ENCODE measurements at regions not wholly inside any gene's neighbourhood (a gene's known extent, or its start where the extent isn't known, plus 50 kb on each side); places are given as distances from the start of the nearest gene placed in this dataset.
"Not testable (repeated sequence)": the region's sequence is repeated elsewhere in the genome, so short reads cannot be mapped to it uniquely, and the experiment has no call there.

GRCh38 chr5:114822436-114822835 is 347.3 kb downstream of the TRIM36 start:
- DNase-seq (ENCODE audit: low read depth), result no peak

GRCh38 chr5:114790403-114790792 is 379.3 kb downstream of the TRIM36 start:
- no peak for DNase-seq (ENCODE audit: low read depth)

GRCh38 chr5:114789773-114790402 is 379.8 kb downstream of the TRIM36 start:
- no peak for DNase-seq (ENCODE audit: low read depth)

- DNase-seq (ENCODE audit: low read depth), result no peak
Observed at GRCh38 chr5:114782869-114783268, 386.8 kb downstream of the TRIM36 start.

- no peak for DNase-seq (ENCODE audit: low read depth)
Observed at GRCh38 chr5:114782177-114782576, 387.5 kb downstream of the TRIM36 start.

GRCh38 chr5:114780290-114780689 is 389.4 kb downstream of the TRIM36 start:
- no peak for DNase-seq (ENCODE audit: low read depth)

- DNase-seq (ENCODE audit: low read depth), result no peak
Observed at GRCh38 chr5:114744406-114744805, 382.5 kb downstream of the KCNN2 start.

GRCh38 chr5:114734238-114734637 is 372.4 kb downstream of the KCNN2 start:
- DNase-seq (ENCODE audit: low read depth), result no peak

GRCh38 chr5:114729986-114730385 is 368.1 kb downstream of the KCNN2 start:
- DNase-seq (ENCODE audit: low read depth), result no peak

- DNase-seq (ENCODE audit: low read depth), result no peak
Observed at GRCh38 chr5:114727358-114727757, 365.5 kb downstream of the KCNN2 start.

GRCh38 chr5:114726131-114726530 is 364.3 kb downstream of the KCNN2 start:
- no peak for DNase-seq (ENCODE audit: low read depth)

GRCh38 chr5:114719268-114719667 is 357.4 kb downstream of the KCNN2 start:
- no peak for DNase-seq (ENCODE audit: low read depth)

- no peak for DNase-seq (ENCODE audit: low read depth)
Observed at GRCh38 chr5:114716955-114717354, 355.1 kb downstream of the KCNN2 start.

GRCh38 chr5:114704225-114704893 is 342.5 kb downstream of the KCNN2 start:
- DNase-seq (ENCODE audit: low read depth), result not testable (repeated sequence)

- DNase-seq (ENCODE audit: low read depth), result no peak
Observed at GRCh38 chr5:114702731-114703130, 340.9 kb downstream of the KCNN2 start.

GRCh38 chr5:114702136-114702535 is 340.3 kb downstream of the KCNN2 start:
- DNase-seq (ENCODE audit: low read depth), result no peak

GRCh38 chr5:114700823-114701222 is 339.0 kb downstream of the KCNN2 start:
- DNase-seq (ENCODE audit: low read depth), result no peak

- DNase-seq (ENCODE audit: low read depth), result no peak
Observed at GRCh38 chr5:114695292-114695904, 333.5 kb downstream of the KCNN2 start.

GRCh38 chr5:114686356-114686755 is 324.5 kb downstream of the KCNN2 start:
- DNase-seq (ENCODE audit: low read depth), result no peak

- DNase-seq (ENCODE audit: low read depth), result no peak
Observed at GRCh38 chr5:114678778-114679177, 316.9 kb downstream of the KCNN2 start.

GRCh38 chr5:114665551-114665950 is 303.7 kb downstream of the KCNN2 start:
- no peak for DNase-seq (ENCODE audit: low read depth)

GRCh38 chr5:114660791-114661190 is 298.9 kb downstream of the KCNN2 start:
- no peak for DNase-seq (ENCODE audit: low read depth)

GRCh38 chr5:114658194-114658593 is 296.3 kb downstream of the KCNN2 start:
- DNase-seq (ENCODE audit: low read depth), result no peak

Data from fibroblast of gingiva (primary cell).